SK-N-SH treated with all-trans-retinoic acid at 6 μM for 48 hours (cell line): ENCODE measurements at regions not wholly inside any gene's neighbourhood (a gene's known extent, or its start where the extent isn't known, plus 50 kb on each side); places are given as distances from the start of the nearest gene placed in this dataset.

ENCODE experiments used
- ARNTL ChIP-seq: fragments of 450-650 bp; formaldehyde crosslinking; IDR thresholded peaks from 2 replicates; pipeline ENCODE4 v1.5.0; 2020; ENCODE audit warnings: low read depth, mild to moderate bottlenecking, moderate library complexity, borderline replicate concordance
- RARB ChIP-seq: fragments of 250-450 bp; sonication (Bioruptor Pico); IDR thresholded peaks from 2 replicates; pipeline ENCODE4 v1.8.0; 2021; ENCODE audit warnings: mild to moderate bottlenecking, moderate library complexity
- TOX ChIP-seq: fragments of 250-450 bp; sonication (Bioruptor Pico); IDR thresholded peaks from 2 replicates; pipeline ENCODE4 v1.8.0; 2021; ENCODE audit warnings: mild to moderate bottlenecking, moderate library complexity, borderline replicate concordance
- ZFP30 ChIP-seq: fragments of 450-650 bp; formaldehyde crosslinking; IDR thresholded peaks from 2 replicates; pipeline ENCODE4 v1.5.0; 2022; ENCODE audit warnings: mild to moderate bottlenecking, moderate library complexity

GRCh38 chr6:125631165-125631564 is 118.3 kb upstream of the HEY2 start:
- TF ChIP-seq ARNTL (CRISPR knock-in tag) (no peak), RARB (CRISPR knock-in tag) (no peak), TOX (no peak), ZFP30 (CRISPR knock-in tag) (no peak)
